GM13977 (cell line): ENCODE measurements at regions not wholly inside any gene's neighbourhood (a gene's known extent, or its start where the extent isn't known, plus 50 kb on each side); places are given as distances from the start of the nearest gene placed in this dataset.
A peak's percentile ranks its signal among the peaks of the same experiment; 100 is the strongest.

Source experiments
- DNase-seq: peaks from one replicate; pipeline ENCODE4 v3.0.0; 2012; ENCODE audit warnings: low spot score
- CTCF ChIP-seq: IDR thresholded peaks from 2 replicates; pipeline ENCODE4 v1.5.1; 2012; ENCODE audit warnings: mild to moderate bottlenecking, control low read depth; ENCODE audit not compliant: insufficient read depth; ENCODE audit errors: extremely low read depth, missing control alignments
- in situ Hi-C: fragments of 300-500 bp; cut with MboI; formaldehyde crosslinking; loops from one replicate; pipeline ENCODE4 v1.12.0; 2022; ENCODE audit warnings: low sequenced_read_pairs, low pct_unique_long_range_greater_than_20kb, mixed read lengths, inconsistent platforms; ENCODE audit not compliant: unreplicated experiment

GRCh38 chr3:188057124-188057523, 96.8 kb upstream of the LPP start:
- DNase-seq: no peak
- in situ Hi-C loops: no loop called here
- no peak for TF ChIP-seq CTCF

- in situ Hi-C loops: no loop called here
- no peak for TF ChIP-seq CTCF
- no peak for DNase-seq
These were observed 95.3 kb upstream of the LPP start for GRCh38 chr3:188058569-188059184.

- TF ChIP-seq CTCF: no peak
- no peak for DNase-seq
- in situ Hi-C loops: no loop called here
These were observed 94.6 kb upstream of the LPP start for GRCh38 chr3:188059351-188059750.

- in situ Hi-C loops: no loop called here
- no peak for DNase-seq
- TF ChIP-seq CTCF: no peak
These were observed 93.6 kb upstream of the LPP start for GRCh38 chr3:188060264-188060835.

GRCh38 chr3:188060840-188061544, 93.0 kb upstream of the LPP start:
- in situ Hi-C loops: no loop called here
- peak; percentile 22 for DNase-seq
- no peak for TF ChIP-seq CTCF

GRCh38 chr3:188062216-188062615, 91.7 kb upstream of the LPP start:
- no peak for DNase-seq
- TF ChIP-seq CTCF: no peak
- in situ Hi-C loops: no loop called here
